Activated CD4-positive, alpha-beta memory T cell treated with anti-CD3 and anti-CD28 coated beads for 36 hours (primary cell): ENCODE measurements at regions not wholly inside any gene's neighbourhood (a gene's known extent, or its start where the extent isn't known, plus 50 kb on each side); places are given as distances from the start of the nearest gene placed in this dataset.

Source experiments
- CTCF ChIA-PET: fragments of 350-600 bp; sonication (Branson Sonifier 250); formaldehyde crosslinking; loops from one replicate; lab custom pipeline; 2021; ENCODE audit warnings: antibody characterized with exemption, inconsistent platforms; lab: Charles Lee
- POLR2A ChIA-PET: fragments of 350-600 bp; sonication (Branson Sonifier 250); formaldehyde crosslinking; loops from one replicate; lab custom pipeline; 2021; ENCODE audit warnings: antibody characterized with exemption; lab: Charles Lee
- DNase-seq: peaks from one replicate; pipeline ENCODE4 v3.0.0-alpha.2; 2020
- H3K27ac Mint-ChIP-seq: one replicate; pipeline ENCODE4 v1.8.0; 2021; ENCODE audit warnings: mixed read lengths
- H3K27me3 Mint-ChIP-seq: one replicate; pipeline ENCODE4 v1.8.0; 2021; ENCODE audit warnings: mixed read lengths
- H3K36me3 Mint-ChIP-seq: one replicate; pipeline ENCODE4 v1.8.0; 2021; ENCODE audit warnings: mixed read lengths
- H3K4me1 Mint-ChIP-seq: one replicate; pipeline ENCODE4 v1.8.0; 2021; ENCODE audit warnings: low read depth, mixed read lengths
- H3K4me3 Mint-ChIP-seq: one replicate; pipeline ENCODE4 v1.8.0; 2021; ENCODE audit warnings: mild to moderate bottlenecking, mixed read lengths
- H3K9me3 Mint-ChIP-seq: one replicate; pipeline ENCODE4 v1.8.0; 2021; ENCODE audit warnings: mixed read lengths
- intact Hi-C: fragments of 100-400 bp; cut with micrococcal nuclease; formaldehyde crosslinking; loops from one replicate; pipeline ENCODE4 v1.15.1; 2023

- Mint-ChIP-seq H3K4me1 (no peaks in the 10 kb centered on the region), H3K4me3 (no peak overlapping the region), H3K9me3 (peaks cover 4% of the 10 kb centered on the region), H3K36me3 (no peaks in the 10 kb centered on the region), H3K27me3 (no peaks in the 10 kb centered on the region), H3K27ac (no peak overlapping the region)
- no peak for DNase-seq
- ChIA-PET CTCF (no interaction called here), POLR2A (no interaction called here)
- intact Hi-C loops = no loop called here
These were observed 440.6 kb upstream of the JAG1 start for GRCh38 chr20:11114382-11114781.

GRCh38 chr20:11117808-11118528 is 444.2 kb upstream of the JAG1 start:
- intact Hi-C loops = no loop called here
- no peaks in the 10 kb centered on the region for H3K36me3 Mint-ChIP-seq
- no peak for DNase-seq
- no peaks in the 10 kb centered on the region for H3K4me1 Mint-ChIP-seq
- POLR2A ChIA-PET = no interaction called here
- no peaks in the 10 kb centered on the region for H3K27me3 Mint-ChIP-seq
- no peak overlapping the region for H3K4me3 Mint-ChIP-seq
- H3K27ac Mint-ChIP-seq = no peak overlapping the region
- CTCF ChIA-PET = no interaction called here
- H3K9me3 Mint-ChIP-seq = peaks cover 7% of the 10 kb centered on the region

- Mint-ChIP-seq H3K9me3 (peaks cover 8% of the 10 kb centered on the region), H3K27me3 (no peaks in the 10 kb centered on the region), H3K36me3 (no peaks in the 10 kb centered on the region), H3K27ac (no peak overlapping the region), H3K4me1 (no peaks in the 10 kb centered on the region), H3K4me3 (no peak overlapping the region)
- CTCF ChIA-PET = no interaction called here
- POLR2A ChIA-PET = no interaction called here
- intact Hi-C loops = no loop called here
- DNase-seq = no peak
These were observed 445.1 kb upstream of the JAG1 start for GRCh38 chr20:11118802-11119380.

- Mint-ChIP-seq H3K27me3 (no peaks in the 10 kb centered on the region), H3K9me3 (peaks cover 5% of the 10 kb centered on the region), H3K27ac (no peak overlapping the region), H3K36me3 (no peaks in the 10 kb centered on the region), H3K4me3 (no peak overlapping the region), H3K4me1 (no peaks in the 10 kb centered on the region)
- ChIA-PET CTCF (no interaction called here), POLR2A (no interaction called here)
- no peak for DNase-seq
- intact Hi-C loops = no loop called here
These were observed 445.8 kb upstream of the JAG1 start for GRCh38 chr20:11119573-11119972.

- DNase-seq = no peak
- Mint-ChIP-seq H3K36me3 (no peaks in the 10 kb centered on the region), H3K4me3 (no peak overlapping the region), H3K27ac (no peak overlapping the region), H3K27me3 (no peaks in the 10 kb centered on the region), H3K4me1 (no peaks in the 10 kb centered on the region), H3K9me3 (peaks cover 5% of the 10 kb centered on the region)
- CTCF ChIA-PET = no interaction called here
- POLR2A ChIA-PET = no interaction called here
- intact Hi-C loops = no loop called here
These were observed 446.6 kb upstream of the JAG1 start for GRCh38 chr20:11120431-11120830.

- Mint-ChIP-seq H3K27ac (no peak overlapping the region), H3K36me3 (no peaks in the 10 kb centered on the region), H3K4me1 (no peaks in the 10 kb centered on the region), H3K27me3 (no peaks in the 10 kb centered on the region), H3K9me3 (peaks cover 5% of the 10 kb centered on the region), H3K4me3 (no peak overlapping the region)
- CTCF ChIA-PET = no interaction called here
- DNase-seq = no peak
- POLR2A ChIA-PET = no interaction called here
- intact Hi-C loops = no loop called here
These were observed 451.2 kb upstream of the JAG1 start for GRCh38 chr20:11124849-11125505.

- Mint-ChIP-seq H3K27me3 (no peaks in the 10 kb centered on the region), H3K9me3 (peaks cover 8% of the 10 kb centered on the region), H3K4me1 (no peaks in the 10 kb centered on the region), H3K27ac (no peak overlapping the region), H3K4me3 (no peak overlapping the region), H3K36me3 (no peaks in the 10 kb centered on the region)
- no peak for DNase-seq
- ChIA-PET CTCF (no interaction called here), POLR2A (no interaction called here)
- intact Hi-C loops = no loop called here
These were observed 454.5 kb upstream of the JAG1 start for GRCh38 chr20:11128220-11128718.

- peaks cover 5% of the 10 kb centered on the region for H3K9me3 Mint-ChIP-seq
- H3K36me3 Mint-ChIP-seq = no peaks in the 10 kb centered on the region
- no peak for DNase-seq
- H3K4me1 Mint-ChIP-seq = no peaks in the 10 kb centered on the region
- H3K27me3 Mint-ChIP-seq = no peaks in the 10 kb centered on the region
- H3K27ac Mint-ChIP-seq = no peak overlapping the region
- ChIA-PET POLR2A (no interaction called here), CTCF (no interaction called here)
- intact Hi-C loops = no loop called here
- no peak overlapping the region for H3K4me3 Mint-ChIP-seq
These were observed 454.9 kb upstream of the JAG1 start for GRCh38 chr20:11128721-11129120.

- no peaks in the 10 kb centered on the region for H3K27me3 Mint-ChIP-seq
- H3K36me3 Mint-ChIP-seq = no peaks in the 10 kb centered on the region
- no peak overlapping the region for H3K27ac Mint-ChIP-seq
- ChIA-PET CTCF (no interaction called here), POLR2A (no interaction called here)
- no peak for DNase-seq
- no peak overlapping the region for H3K4me3 Mint-ChIP-seq
- H3K4me1 Mint-ChIP-seq = no peaks in the 10 kb centered on the region
- intact Hi-C loops = no loop called here
- peaks cover 5% of the 10 kb centered on the region for H3K9me3 Mint-ChIP-seq
These were observed 456.9 kb upstream of the JAG1 start for GRCh38 chr20:11130554-11131166.

GRCh38 chr20:11132819-11133415 is 459.1 kb upstream of the JAG1 start:
- POLR2A ChIA-PET = no interaction called here
- no peaks in the 10 kb centered on the region for H3K36me3 Mint-ChIP-seq
- H3K4me3 Mint-ChIP-seq = no peak overlapping the region
- no peak overlapping the region for H3K27ac Mint-ChIP-seq
- no peak for DNase-seq
- intact Hi-C loops = no loop called here
- no peaks in the 10 kb centered on the region for H3K27me3 Mint-ChIP-seq
- no peaks in the 10 kb centered on the region for H3K4me1 Mint-ChIP-seq
- H3K9me3 Mint-ChIP-seq = peaks cover 5% of the 10 kb centered on the region
- CTCF ChIA-PET = no interaction called here

GRCh38 chr20:11136691-11137090 is 462.9 kb upstream of the JAG1 start:
- intact Hi-C loops = no loop called here
- ChIA-PET POLR2A (no interaction called here), CTCF (no interaction called here)

GRCh38 chr20:11137688-11138087 is 463.9 kb upstream of the JAG1 start:
- Mint-ChIP-seq H3K36me3 (no peaks in the 10 kb centered on the region), H3K9me3 (no peaks in the 10 kb centered on the region), H3K4me3 (no peak overlapping the region), H3K27ac (no peak overlapping the region), H3K27me3 (no peaks in the 10 kb centered on the region), H3K4me1 (no peaks in the 10 kb centered on the region)
- DNase-seq = no peak
- ChIA-PET CTCF (no interaction called here), POLR2A (no interaction called here)
- intact Hi-C loops = no loop called here

More at GRCh38 chr20:11136691-11137090, 462.9 kb upstream of the JAG1 start:
- Mint-ChIP-seq H3K4me1 (no peaks in the 10 kb centered on the region), H3K9me3 (no peaks in the 10 kb centered on the region), H3K4me3 (no peak overlapping the region), H3K27ac (no peak overlapping the region), H3K36me3 (no peaks in the 10 kb centered on the region), H3K27me3 (no peaks in the 10 kb centered on the region)
- DNase-seq = no peak
